NCI-H2196 treated with DMSO at 0.1 percent for 48 hours (cell line): ENCODE measurements at regions not wholly inside any gene's neighbourhood (a gene's known extent, or its start where the extent isn't known, plus 50 kb on each side); places are given as distances from the start of the nearest gene placed in this dataset.

Source experiments
- DNase-seq: peaks from one replicate; lab custom pipeline; 2025; ENCODE audit not compliant: unreplicated experiment; lab: John Stamatoyannopoulos, UW

GRCh38 chr3:72153477-72154314 lies 368.7 kb upstream of the PROK2 start:
- DNase-seq, result no peak

- peak; percentile 44 for DNase-seq
Measured at GRCh38 chr3:72152551-72153476, 367.9 kb upstream of the PROK2 start.

GRCh38 chr3:72151465-72152238 lies 366.7 kb upstream of the PROK2 start:
- DNase-seq, result no peak

- DNase-seq, result no peak
Measured at GRCh38 chr3:72150634-72151412, 365.9 kb upstream of the PROK2 start.

- no peak for DNase-seq
Measured at GRCh38 chr3:72149645-72150300, 364.8 kb upstream of the PROK2 start.

- no peak for DNase-seq
Measured at GRCh38 chr3:72147600-72147999, 362.7 kb upstream of the PROK2 start.

GRCh38 chr3:72145506-72146380 lies 360.8 kb upstream of the PROK2 start:
- DNase-seq, result no peak

- DNase-seq, result no peak
Measured at GRCh38 chr3:72144773-72145505, 360.0 kb upstream of the PROK2 start.

GRCh38 chr3:72143966-72144717 lies 359.2 kb upstream of the PROK2 start:
- DNase-seq, result no peak

GRCh38 chr3:72143322-72143721 lies 358.4 kb upstream of the PROK2 start:
- no peak for DNase-seq

GRCh38 chr3:72142028-72142427 lies 357.1 kb upstream of the PROK2 start:
- no peak for DNase-seq

GRCh38 chr3:72141264-72141663 lies 356.3 kb upstream of the PROK2 start:
- DNase-seq, result no peak

- DNase-seq, result no peak
Measured at GRCh38 chr3:72139316-72139715, 354.4 kb upstream of the PROK2 start.

GRCh38 chr3:72137865-72138861 lies 353.2 kb upstream of the PROK2 start:
- DNase-seq, result no peak

GRCh38 chr3:72135636-72136035 lies 350.7 kb upstream of the PROK2 start:
- DNase-seq, result no peak

GRCh38 chr3:72134989-72135451 lies 350.1 kb upstream of the PROK2 start:
- DNase-seq, result no peak
